Ovary (tissue), 3 donors: ENCODE measurements at regions not wholly inside any gene's neighbourhood (a gene's known extent, or its start where the extent isn't known, plus 50 kb on each side); places are given as distances from the start of the nearest gene placed in this dataset.

ENCODE experiments used
- EP300 ChIP-seq: sonication (generic); formaldehyde crosslinking; IDR thresholded peaks from one replicate; pipeline ENCODE4 v1.6.1; 2017; ENCODE audit warnings: antibody characterized with exemption
- POLR2A ChIP-seq: fragments of 450-650 bp; IDR thresholded peaks from one replicate; pipeline ENCODE4 v1.6.1; 2017; ENCODE audit warnings: antibody characterized with exemption, mild to moderate bottlenecking, moderate library complexity
- TF ChIP-seq, protein P1 (sequence below), 3 donors: fragments of 450-650 bp in 2 of 3; fragments of 200-600 bp in 1 of 3; IDR thresholded peaks; one replicate each; pipeline versions ENCODE4 v1.5.1 to v1.8.0; 2016 to 2022; ENCODE audit warnings: antibody characterized with exemption in 3 of 3, mild to moderate bottlenecking in 1 of 3
- donor health status: DM: no; HTN: no; CAD: no.

DNA sequence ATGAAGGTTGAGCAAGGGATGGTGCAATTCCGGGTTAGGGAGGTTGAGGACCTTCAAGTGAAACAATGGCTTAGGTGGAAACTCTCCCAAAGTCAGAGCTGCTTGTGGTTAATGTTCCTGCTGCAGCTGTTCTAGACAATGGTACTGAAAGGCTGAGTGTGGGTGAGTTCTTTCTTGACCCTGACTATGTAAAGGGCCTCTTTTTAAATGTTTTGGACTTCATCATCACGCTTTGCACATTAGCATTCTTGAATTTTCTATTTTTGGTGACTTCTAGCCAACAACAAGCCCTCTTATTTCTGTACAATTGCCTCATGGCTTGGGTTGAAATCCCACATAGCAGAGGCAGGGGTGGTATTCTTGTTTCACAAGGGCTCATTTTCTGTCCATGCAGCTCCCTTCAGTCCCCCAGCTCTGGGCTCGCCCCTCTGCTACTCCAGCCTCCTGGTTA lies 136.3 kb upstream of the ANKRD55 start:
- TF ChIP-seq, protein P1, sequence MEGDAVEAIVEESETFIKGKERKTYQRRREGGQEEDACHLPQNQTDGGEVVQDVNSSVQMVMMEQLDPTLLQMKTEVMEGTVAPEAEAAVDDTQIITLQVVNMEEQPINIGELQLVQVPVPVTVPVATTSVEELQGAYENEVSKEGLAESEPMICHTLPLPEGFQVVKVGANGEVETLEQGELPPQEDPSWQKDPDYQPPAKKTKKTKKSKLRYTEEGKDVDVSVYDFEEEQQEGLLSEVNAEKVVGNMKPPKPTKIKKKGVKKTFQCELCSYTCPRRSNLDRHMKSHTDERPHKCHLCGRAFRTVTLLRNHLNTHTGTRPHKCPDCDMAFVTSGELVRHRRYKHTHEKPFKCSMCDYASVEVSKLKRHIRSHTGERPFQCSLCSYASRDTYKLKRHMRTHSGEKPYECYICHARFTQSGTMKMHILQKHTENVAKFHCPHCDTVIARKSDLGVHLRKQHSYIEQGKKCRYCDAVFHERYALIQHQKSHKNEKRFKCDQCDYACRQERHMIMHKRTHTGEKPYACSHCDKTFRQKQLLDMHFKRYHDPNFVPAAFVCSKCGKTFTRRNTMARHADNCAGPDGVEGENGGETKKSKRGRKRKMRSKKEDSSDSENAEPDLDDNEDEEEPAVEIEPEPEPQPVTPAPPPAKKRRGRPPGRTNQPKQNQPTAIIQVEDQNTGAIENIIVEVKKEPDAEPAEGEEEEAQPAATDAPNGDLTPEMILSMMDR (IDR thresholded peaks at IDR 0.05): no peak
- no peak for TF ChIP-seq POLR2A
- no peak for TF ChIP-seq EP300
